Suprapubic skin (tissue), 4 donors: ENCODE measurements at regions not wholly inside any gene's neighbourhood (a gene's known extent, or its start where the extent isn't known, plus 50 kb on each side); places are given as distances from the start of the nearest gene placed in this dataset.

Experiments
- EP300 ChIP-seq: sonication (generic); formaldehyde crosslinking; IDR thresholded peaks from one replicate; pipeline ENCODE4 v1.6.1; 2017; ENCODE audit warnings: antibody characterized with exemption
- POLR2A ChIP-seq, 2 donors: fragments of 450-650 bp; IDR thresholded peaks; one replicate each; pipeline ENCODE4 v1.6.1; 2017; ENCODE audit warnings: antibody characterized with exemption in 2 of 2, mild to moderate bottlenecking in 2 of 2, moderate library complexity in 2 of 2
- POLR2AphosphoS5 ChIP-seq, 3 donors: sonication (generic); formaldehyde crosslinking; IDR thresholded peaks; one replicate each; pipeline ENCODE4 v1.6.1; 2017; ENCODE audit warnings: antibody characterized with exemption in 3 of 3
- TF ChIP-seq, protein P1 (sequence below), 2 donors: fragments of 200-600 bp in 1 of 2; fragments of 450-650 bp in 1 of 2; sonication (generic) in 1 of 2; IDR thresholded peaks; one replicate each; pipeline ENCODE4 v1.5.1; 2016 to 2019; ENCODE audit warnings: antibody characterized with exemption in 2 of 2, mild to moderate bottlenecking in 1 of 2, moderate library complexity in 1 of 2

DNA sequence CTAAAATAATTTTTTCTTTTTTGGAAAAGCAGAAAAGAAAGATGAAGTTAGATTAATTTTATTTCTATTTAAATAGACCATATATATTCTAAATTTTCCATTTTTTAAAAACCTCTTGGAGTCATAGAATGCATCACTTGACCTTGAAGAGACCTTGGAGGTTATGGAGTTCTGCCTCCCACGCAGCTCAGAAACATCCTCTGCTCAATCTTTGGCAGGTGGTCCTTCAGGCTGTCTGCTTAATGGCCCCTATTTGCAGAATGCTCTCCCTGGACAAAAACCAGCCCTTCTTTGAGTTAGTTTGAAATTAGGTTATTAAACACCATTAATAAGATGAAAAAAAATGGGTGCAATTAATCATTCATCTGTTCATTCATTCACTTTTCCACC is 194.1 kb upstream of the TLL1 start:
- TF ChIP-seq, protein P1, sequence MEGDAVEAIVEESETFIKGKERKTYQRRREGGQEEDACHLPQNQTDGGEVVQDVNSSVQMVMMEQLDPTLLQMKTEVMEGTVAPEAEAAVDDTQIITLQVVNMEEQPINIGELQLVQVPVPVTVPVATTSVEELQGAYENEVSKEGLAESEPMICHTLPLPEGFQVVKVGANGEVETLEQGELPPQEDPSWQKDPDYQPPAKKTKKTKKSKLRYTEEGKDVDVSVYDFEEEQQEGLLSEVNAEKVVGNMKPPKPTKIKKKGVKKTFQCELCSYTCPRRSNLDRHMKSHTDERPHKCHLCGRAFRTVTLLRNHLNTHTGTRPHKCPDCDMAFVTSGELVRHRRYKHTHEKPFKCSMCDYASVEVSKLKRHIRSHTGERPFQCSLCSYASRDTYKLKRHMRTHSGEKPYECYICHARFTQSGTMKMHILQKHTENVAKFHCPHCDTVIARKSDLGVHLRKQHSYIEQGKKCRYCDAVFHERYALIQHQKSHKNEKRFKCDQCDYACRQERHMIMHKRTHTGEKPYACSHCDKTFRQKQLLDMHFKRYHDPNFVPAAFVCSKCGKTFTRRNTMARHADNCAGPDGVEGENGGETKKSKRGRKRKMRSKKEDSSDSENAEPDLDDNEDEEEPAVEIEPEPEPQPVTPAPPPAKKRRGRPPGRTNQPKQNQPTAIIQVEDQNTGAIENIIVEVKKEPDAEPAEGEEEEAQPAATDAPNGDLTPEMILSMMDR (IDR thresholded peaks at IDR 0.05) = no peak
- TF ChIP-seq POLR2AphosphoS5 (IDR thresholded peaks at IDR 0.05) = no peak
- no peak for TF ChIP-seq POLR2A (IDR thresholded peaks at IDR 0.05)
- no peak for TF ChIP-seq EP300
